HFF-Myc (cell line): ENCODE measurements at regions not wholly inside any gene's neighbourhood (a gene's known extent, or its start where the extent isn't known, plus 50 kb on each side); places are given as distances from the start of the nearest gene placed in this dataset.

ENCODE experiments used
- DNase-seq: peaks from one replicate; pipeline ENCODE4 v3.0.0-alpha.2; 2011; ENCODE audit warnings: low read depth; ENCODE audit errors: extremely low read depth
- H3K4me3 ChIP-seq: replicated peaks from 2 replicates; pipeline ENCODE4 v1.5.1; 2011; ENCODE audit warnings: low read depth, mild to moderate bottlenecking, control low read depth, low read length
- CTCF ChIP-seq: IDR thresholded peaks from 2 replicates; pipeline ENCODE4 v1.5.1; 2012; ENCODE audit warnings: mild to moderate bottlenecking, low read depth, low read length, control low read depth; ENCODE audit errors: missing control alignments

GRCh38 chr1:47703981-47704596, 266.2 kb downstream of the FOXD2 start:
- DNase-seq, result peak; percentile 65
- no peak overlapping the region for H3K4me3 ChIP-seq
- TF ChIP-seq CTCF, result peak; percentile 41

GRCh38 chr1:47705517-47706130, 267.8 kb downstream of the FOXD2 start:
- no peak for DNase-seq

DNA sequence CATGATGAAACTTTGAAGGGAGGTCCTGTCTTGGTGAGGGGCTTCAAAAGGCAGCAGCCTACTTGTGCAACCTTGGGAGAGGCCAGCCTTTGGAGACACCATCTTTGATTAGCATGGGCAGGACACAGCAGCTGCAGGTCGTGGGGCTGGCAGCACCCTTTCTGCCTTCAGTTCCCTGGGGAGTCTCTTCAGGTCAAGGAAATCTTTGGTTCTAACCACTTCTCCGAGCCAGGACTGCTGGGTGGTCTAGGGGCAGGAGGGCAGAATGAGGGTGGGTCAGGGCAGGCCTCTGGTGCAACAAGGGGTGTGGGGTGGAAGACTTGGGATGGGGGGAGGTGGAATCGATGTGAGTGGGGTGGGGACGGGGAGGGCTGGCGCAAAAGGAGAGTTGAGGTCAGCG, 269.7 kb downstream of the FOXD2 start:
- H3K4me3 ChIP-seq, result no peak overlapping the region
- no peak for DNase-seq
- TF ChIP-seq CTCF, result no peak

More at GRCh38 chr1:47705517-47706130, 267.8 kb downstream of the FOXD2 start:
- H3K4me3 ChIP-seq, result no peak overlapping the region
- no peak for TF ChIP-seq CTCF

DNA sequence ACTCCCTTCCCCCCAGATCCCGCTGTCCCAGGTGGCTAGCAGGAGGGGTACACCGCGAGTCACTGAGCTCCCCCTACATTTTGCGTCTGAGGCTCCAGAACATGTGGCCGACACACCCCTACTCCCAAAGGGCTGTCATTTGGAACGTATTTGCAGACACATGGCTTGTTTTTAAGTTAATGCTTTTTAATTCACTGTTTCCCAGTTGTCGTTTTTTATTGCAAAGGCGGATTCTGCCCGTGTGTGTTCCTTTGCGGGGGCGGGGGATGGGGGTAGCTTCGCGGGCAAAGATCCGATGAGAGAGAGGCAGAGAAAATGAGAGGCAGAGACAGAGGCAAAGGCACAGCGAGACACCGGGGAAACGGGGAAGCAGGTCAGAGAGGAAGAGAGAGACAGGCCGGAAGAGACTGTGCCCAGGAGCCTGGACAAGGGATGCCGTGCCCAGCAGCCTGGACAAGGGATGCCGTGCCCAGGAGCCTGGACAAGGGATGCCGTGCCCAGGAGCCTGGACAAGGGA, 270.2 kb downstream of the FOXD2 start:
- no peak for DNase-seq
- TF ChIP-seq CTCF, result no peak
- H3K4me3 ChIP-seq, result no peak overlapping the region

GRCh38 chr1:47708658-47709018, 270.8 kb downstream of the FOXD2 start:
- DNase-seq, result no peak
- no peak overlapping the region for H3K4me3 ChIP-seq
- no peak for TF ChIP-seq CTCF

DNA sequence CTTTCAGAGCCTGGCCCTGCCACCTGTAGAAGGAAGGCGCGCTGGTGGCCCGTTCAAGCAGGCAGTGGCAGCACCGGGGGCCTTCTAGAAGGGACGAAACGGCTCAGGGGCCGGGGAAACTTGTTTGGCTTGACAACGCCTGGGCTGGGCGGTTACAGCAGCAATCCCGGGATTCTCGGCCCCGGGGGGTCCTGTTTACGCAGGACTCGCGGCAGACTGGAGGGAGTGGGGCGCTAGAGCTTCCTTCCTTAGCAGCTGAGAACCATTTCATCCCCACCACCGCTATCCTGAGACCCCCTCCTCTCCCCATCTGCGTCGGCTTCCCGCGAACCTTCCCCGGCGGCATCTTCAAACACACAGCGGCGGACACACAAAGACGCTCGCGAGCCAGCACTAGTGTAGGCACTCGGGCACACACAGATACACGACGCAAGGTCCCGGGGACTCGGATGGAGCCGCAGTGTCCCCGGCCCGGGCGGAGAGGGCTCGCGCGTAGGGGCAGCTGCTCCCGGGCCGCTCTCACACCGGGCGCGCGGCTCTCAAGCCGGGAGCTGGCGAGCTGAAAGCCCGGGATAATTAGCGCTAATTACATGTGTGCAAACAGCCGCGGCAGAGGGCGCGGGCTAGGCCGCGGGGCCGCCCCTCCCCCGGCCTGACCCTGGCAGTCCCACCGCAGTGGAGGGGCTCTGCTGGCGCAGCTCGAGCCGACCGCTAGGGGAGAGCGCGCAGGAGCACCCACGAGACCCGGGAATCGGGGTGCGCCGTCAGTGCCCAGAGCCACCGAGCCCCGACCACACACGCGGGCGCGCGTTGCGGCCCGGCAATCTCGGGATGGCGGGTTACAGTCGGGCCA, 271.4 kb downstream of the FOXD2 start:
- peak overlapping the region; percentile 15 for H3K4me3 ChIP-seq
- TF ChIP-seq CTCF, result peak; percentile 11
- DNase-seq, result no peak
